Endodermal cell (in vitro differentiated cells): ENCODE measurements at regions not wholly inside any gene's neighbourhood (a gene's known extent, or its start where the extent isn't known, plus 50 kb on each side); places are given as distances from the start of the nearest gene placed in this dataset.

Experiments used
- DNase-seq: peaks from one replicate; pipeline ENCODE4 v3.0.0-alpha.2; 2017
- H3K27ac ChIP-seq: 2 replicates; pipeline ENCODE4 v1.5.1; 2013; ENCODE audit warnings: mild to moderate bottlenecking, low read depth, low read length, moderate library complexity
- H3K27me3 ChIP-seq: 2 replicates; pipeline ENCODE4 v1.6.1; 2013; ENCODE audit warnings: mild to moderate bottlenecking, low read length, moderate library complexity; ENCODE audit not compliant: insufficient read depth, control insufficient read depth, poor library complexity, severe bottlenecking
- H3K36me3 ChIP-seq: 2 replicates; pipeline ENCODE4 v1.7.0; 2013; ENCODE audit warnings: mild to moderate bottlenecking, low read length, moderate library complexity; ENCODE audit not compliant: control insufficient read depth, insufficient read depth
- H3K4me1 ChIP-seq: one replicate; pipeline ENCODE4 v1.7.0; 2013; ENCODE audit warnings: low read length; ENCODE audit not compliant: control insufficient read depth, insufficient read depth
- H3K4me3 ChIP-seq: 2 replicates; pipeline ENCODE4 v1.5.1; 2013; ENCODE audit warnings: mild to moderate bottlenecking, low read length, moderate library complexity
- H3K9ac ChIP-seq: 2 replicates; pipeline ENCODE4 v1.6.1; 2013; ENCODE audit warnings: mild to moderate bottlenecking, low read length, moderate library complexity; ENCODE audit not compliant: poor library complexity, severe bottlenecking; ENCODE audit errors: extremely low read depth
- H3K9me3 ChIP-seq: 2 replicates; pipeline ENCODE4 v1.6.1; 2013; ENCODE audit warnings: mild to moderate bottlenecking, low read length, moderate library complexity; ENCODE audit not compliant: control insufficient read depth
- H3K27ac Mint-ChIP-seq: 2 replicates; pipeline ENCODE4 v1.8.0; 2020; ENCODE audit warnings: mixed read lengths
- H3K27me3 Mint-ChIP-seq: 2 replicates; pipeline ENCODE4 v1.8.0; 2021; ENCODE audit warnings: mild to moderate bottlenecking, mixed read lengths; ENCODE audit not compliant: insufficient read depth
- H3K36me3 Mint-ChIP-seq: 2 replicates; pipeline ENCODE4 v1.8.0; 2020; ENCODE audit warnings: low read depth, mixed read lengths
- H3K4me1 Mint-ChIP-seq: 2 replicates; pipeline ENCODE4 v1.8.0; 2020; ENCODE audit warnings: mixed read lengths
- H3K4me3 Mint-ChIP-seq: 2 replicates; pipeline ENCODE4 v1.8.0; 2020; ENCODE audit warnings: mild to moderate bottlenecking, moderate library complexity, mixed read lengths
- H3K9me3 Mint-ChIP-seq: 2 replicates; pipeline ENCODE4 v1.8.0; 2020; ENCODE audit warnings: mild to moderate bottlenecking, mixed read lengths
- WGBS, 2 experiments: methylation state at CpG; one replicate each; pipeline versions ENCODE4 v1.1.5 to v1.1.7; 2013; ENCODE audit warnings: missing lambda C conversion rate in 2 of 2, mixed read lengths in 1 of 2; ENCODE audit not compliant: insufficient coverage in 1 of 2, insufficient read length in 1 of 2; 5-methylcytosine and 5-hydroxymethylcytosine counted together
- TF ChIP-seq, protein P1 (sequence below): fragments of 200-600 bp; sonication (generic); conservative IDR thresholded peaks from 2 replicates; pipeline ENCODE4 v1.5.0; 2021; ENCODE audit warnings: antibody characterized with exemption, mild to moderate bottlenecking

DNA sequence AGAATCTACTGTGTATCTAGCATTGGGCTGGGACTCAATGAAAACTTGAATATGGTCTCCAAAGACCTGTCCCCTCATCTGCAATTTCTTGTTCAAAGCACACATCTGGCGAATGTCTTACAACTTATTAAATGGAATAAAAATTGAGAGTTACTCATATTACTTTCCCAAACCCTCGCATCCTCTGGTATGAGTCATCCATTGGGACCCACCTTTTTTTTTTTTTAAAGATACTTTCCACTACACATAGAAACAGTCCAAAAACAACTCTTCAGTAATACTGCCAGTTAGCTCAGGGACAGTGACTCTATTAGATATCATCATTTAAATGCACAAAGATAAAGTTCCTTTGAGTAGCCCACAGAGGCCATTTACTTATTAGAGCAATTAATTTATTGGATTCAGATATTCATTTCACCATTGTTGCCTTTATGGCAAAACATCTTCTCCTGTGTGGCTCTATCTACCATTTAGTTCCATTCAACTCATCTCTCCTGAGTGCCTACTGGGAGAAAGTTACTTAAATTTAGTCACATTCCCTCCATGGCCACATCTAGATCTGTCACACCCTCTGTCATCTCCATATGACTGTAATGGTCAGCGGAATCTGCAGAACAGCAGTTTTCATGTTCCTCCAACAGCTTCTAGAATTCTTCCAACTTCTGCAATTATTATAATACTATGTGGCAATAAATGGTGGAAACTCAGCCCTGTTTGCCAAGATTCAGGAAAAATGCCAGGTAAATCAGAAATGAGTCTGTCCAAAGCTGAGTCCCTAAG is 77.9 kb upstream of the ARHGEF3 start:
- Histone ChIP-seq H3K4me3 (no peak overlapping the region), H3K27ac (no peak overlapping the region), H3K9ac (no peak overlapping the region), H3K9me3 (no peaks in the 10 kb centered on the region), H3K4me1 (peaks cover 4% of the 10 kb centered on the region), H3K36me3 (no peaks in the 10 kb centered on the region), H3K27me3 (no peaks in the 10 kb centered on the region)
- no peak for DNase-seq
- peaks cover 23% of the 10 kb centered on the region for H3K4me1 Mint-ChIP-seq
- H3K9me3 Mint-ChIP-seq: no peaks in the 10 kb centered on the region
- no peaks in the 10 kb centered on the region for H3K27me3 Mint-ChIP-seq
- H3K36me3 Mint-ChIP-seq: no peaks in the 10 kb centered on the region
- 70 to 100% methylated on average over 2 to 3 of the region's 3 CpGs for WGBS, 2 experiments
- TF ChIP-seq, protein P1, sequence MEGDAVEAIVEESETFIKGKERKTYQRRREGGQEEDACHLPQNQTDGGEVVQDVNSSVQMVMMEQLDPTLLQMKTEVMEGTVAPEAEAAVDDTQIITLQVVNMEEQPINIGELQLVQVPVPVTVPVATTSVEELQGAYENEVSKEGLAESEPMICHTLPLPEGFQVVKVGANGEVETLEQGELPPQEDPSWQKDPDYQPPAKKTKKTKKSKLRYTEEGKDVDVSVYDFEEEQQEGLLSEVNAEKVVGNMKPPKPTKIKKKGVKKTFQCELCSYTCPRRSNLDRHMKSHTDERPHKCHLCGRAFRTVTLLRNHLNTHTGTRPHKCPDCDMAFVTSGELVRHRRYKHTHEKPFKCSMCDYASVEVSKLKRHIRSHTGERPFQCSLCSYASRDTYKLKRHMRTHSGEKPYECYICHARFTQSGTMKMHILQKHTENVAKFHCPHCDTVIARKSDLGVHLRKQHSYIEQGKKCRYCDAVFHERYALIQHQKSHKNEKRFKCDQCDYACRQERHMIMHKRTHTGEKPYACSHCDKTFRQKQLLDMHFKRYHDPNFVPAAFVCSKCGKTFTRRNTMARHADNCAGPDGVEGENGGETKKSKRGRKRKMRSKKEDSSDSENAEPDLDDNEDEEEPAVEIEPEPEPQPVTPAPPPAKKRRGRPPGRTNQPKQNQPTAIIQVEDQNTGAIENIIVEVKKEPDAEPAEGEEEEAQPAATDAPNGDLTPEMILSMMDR: no peak
- no peak overlapping the region for H3K4me3 Mint-ChIP-seq
- no peak overlapping the region for H3K27ac Mint-ChIP-seq

DNA sequence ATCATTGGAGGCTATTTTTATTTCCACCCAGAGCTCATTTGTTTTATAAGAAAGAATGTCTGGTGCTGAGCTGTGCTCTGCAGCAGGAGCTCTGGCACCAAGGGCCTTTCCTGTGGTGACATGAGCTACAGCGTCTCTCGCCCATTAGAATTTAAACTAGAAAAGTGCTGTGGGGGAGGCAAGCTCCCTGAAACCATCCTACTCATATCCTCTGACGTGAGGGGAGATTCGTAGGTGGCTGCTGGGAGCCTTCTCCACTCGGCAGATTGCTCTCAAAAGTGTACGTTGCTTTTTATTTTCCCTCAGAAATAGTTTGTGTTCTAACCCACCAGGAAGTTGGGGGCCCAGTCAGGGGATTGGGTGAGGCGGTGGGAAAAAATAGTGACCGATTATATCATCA is 76.3 kb upstream of the ARHGEF3 start:
- H3K27me3 Mint-ChIP-seq: no peaks in the 10 kb centered on the region
- no peak for DNase-seq
- H3K4me1 Mint-ChIP-seq: peaks cover 35% of the 10 kb centered on the region
- H3K4me3 ChIP-seq: no peak overlapping the region
- H3K9ac ChIP-seq: no peak overlapping the region
- peaks cover 4% of the 10 kb centered on the region for H3K4me1 ChIP-seq
- H3K27ac ChIP-seq: no peak overlapping the region
- no peak overlapping the region for H3K4me3 Mint-ChIP-seq
- 61 to 75% methylated on average over 4 to 8 of the region's 8 CpGs for WGBS, 2 experiments
- H3K9me3 Mint-ChIP-seq: no peaks in the 10 kb centered on the region
- H3K27me3 ChIP-seq: no peaks in the 10 kb centered on the region
- TF ChIP-seq, protein P1: no peak
- H3K36me3 Mint-ChIP-seq: no peaks in the 10 kb centered on the region
- no peaks in the 10 kb centered on the region for H3K36me3 ChIP-seq
- H3K27ac Mint-ChIP-seq: peak overlapping the region; percentile 34
- no peaks in the 10 kb centered on the region for H3K9me3 ChIP-seq

DNA sequence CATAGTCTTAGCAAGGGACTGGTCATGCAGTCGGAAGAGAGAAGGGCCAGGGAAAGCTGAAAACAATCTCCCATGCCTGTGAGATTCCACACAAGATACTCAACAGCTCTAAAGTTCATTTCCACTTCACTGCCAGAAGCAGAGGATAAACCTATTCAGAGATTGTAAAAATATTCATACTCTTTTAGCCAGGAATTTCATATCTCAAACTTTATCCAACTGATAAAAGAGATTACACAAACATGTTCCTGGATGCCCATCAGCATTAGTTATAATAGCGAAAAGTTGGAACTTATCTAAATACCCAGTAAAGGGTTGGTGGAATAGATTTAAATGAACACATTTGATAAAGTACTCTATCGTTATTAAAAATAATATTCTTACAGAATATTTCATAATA is 75.2 kb upstream of the ARHGEF3 start:
- no peaks in the 10 kb centered on the region for H3K36me3 Mint-ChIP-seq
- no peaks in the 10 kb centered on the region for H3K27me3 ChIP-seq
- H3K4me1 Mint-ChIP-seq: peaks cover 35% of the 10 kb centered on the region
- no peak overlapping the region for H3K9ac ChIP-seq
- H3K4me1 ChIP-seq: peaks cover 4% of the 10 kb centered on the region
- no peaks in the 10 kb centered on the region for H3K27me3 Mint-ChIP-seq
- H3K9me3 Mint-ChIP-seq: no peaks in the 10 kb centered on the region
- H3K9me3 ChIP-seq: no peaks in the 10 kb centered on the region
- H3K36me3 ChIP-seq: no peaks in the 10 kb centered on the region
- TF ChIP-seq, protein P1: no peak
- no peak overlapping the region for H3K4me3 Mint-ChIP-seq
- no peak overlapping the region for H3K27ac Mint-ChIP-seq
- 0% methylated on average over 1 of the region's 3 CpGs; no CpG with 5 or more reads in 1 of the 2 experiments for WGBS, 2 experiments
- H3K27ac ChIP-seq: no peak overlapping the region
- H3K4me3 ChIP-seq: no peak overlapping the region
- no peak for DNase-seq
